ENCODE measurements at regions not wholly inside any gene's neighbourhood (a gene's known extent, or its start where the extent isn't known, plus 50 kb on each side); places are given as distances from the start of the nearest gene placed in this dataset.

GRCh38 chr9:14517154-14517906, 175.9 kb downstream of the ZDHHC21 start:
- DNase-seq, result no peak

GRCh38 chr9:14516656-14517055, 176.6 kb downstream of the ZDHHC21 start:
- DNase-seq, result no peak

- no peak for DNase-seq
These were observed 177.5 kb downstream of the ZDHHC21 start for GRCh38 chr9:14515571-14516198.

- DNase-seq, result no peak
These were observed 178.2 kb downstream of the ZDHHC21 start for GRCh38 chr9:14515049-14515448.

- DNase-seq, result no peak
These were observed 180.3 kb downstream of the ZDHHC21 start for GRCh38 chr9:14512942-14513341.

- no peak for DNase-seq
These were observed 181.8 kb downstream of the ZDHHC21 start for GRCh38 chr9:14511452-14511851.

GRCh38 chr9:14508884-14509283, 184.3 kb downstream of the ZDHHC21 start:
- DNase-seq, result no peak

GRCh38 chr9:14501366-14501765, 187.4 kb upstream of the NFIB start:
- no peak for DNase-seq

GRCh38 chr9:14500705-14501104, 186.8 kb upstream of the NFIB start:
- no peak for DNase-seq

GRCh38 chr9:14499976-14500375, 186.0 kb upstream of the NFIB start:
- DNase-seq, result no peak

- no peak for DNase-seq
These were observed 184.9 kb upstream of the NFIB start for GRCh38 chr9:14498824-14499223.

GRCh38 chr9:14497476-14497875, 183.5 kb upstream of the NFIB start:
- DNase-seq, result no peak

- DNase-seq, result no peak
These were observed 174.7 kb upstream of the NFIB start for GRCh38 chr9:14488421-14489190.

- no peak for DNase-seq
These were observed 173.7 kb upstream of the NFIB start for GRCh38 chr9:14487547-14488185.

GRCh38 chr9:14485366-14485765, 171.4 kb upstream of the NFIB start:
- no peak for DNase-seq

GRCh38 chr9:14482856-14483255, 168.9 kb upstream of the NFIB start:
- no peak for DNase-seq

GRCh38 chr9:14480526-14480925, 166.6 kb upstream of the NFIB start:
- no peak for DNase-seq

- no peak for DNase-seq
These were observed 165.2 kb upstream of the NFIB start for GRCh38 chr9:14479163-14479560.

GRCh38 chr9:14478175-14479162, 164.5 kb upstream of the NFIB start:
- DNase-seq, result no peak

- DNase-seq, result no peak
These were observed 157.1 kb upstream of the NFIB start for GRCh38 chr9:14471041-14471440.

- no peak for DNase-seq
These were observed 153.9 kb upstream of the NFIB start for GRCh38 chr9:14467675-14468374.
